HUES64 (cell line): ENCODE measurements at regions not wholly inside any gene's neighbourhood (a gene's known extent, or its start where the extent isn't known, plus 50 kb on each side); places are given as distances from the start of the nearest gene placed in this dataset.

Source experiments
- H3K27ac ChIP-seq: 2 replicates; pipeline ENCODE4 v1.7.0; 2013; ENCODE audit warnings: low read depth, low read length, inconsistent platforms
- H3K27me3 ChIP-seq: 2 replicates; pipeline ENCODE4 v1.6.1; 2013; ENCODE audit warnings: mild to moderate bottlenecking, low read length; ENCODE audit not compliant: insufficient read depth
- H3K36me3 ChIP-seq: 2 replicates; pipeline ENCODE4 v1.6.1; 2013; ENCODE audit warnings: mild to moderate bottlenecking, low read length; ENCODE audit not compliant: insufficient read depth
- H3K4me1 ChIP-seq: 2 replicates; pipeline ENCODE4 v1.6.1; 2013; ENCODE audit warnings: mild to moderate bottlenecking, low read length, moderate library complexity; ENCODE audit not compliant: insufficient read depth
- H3K4me3 ChIP-seq: 2 replicates; pipeline ENCODE4 v1.5.1; 2013; ENCODE audit warnings: mild to moderate bottlenecking, low read length, moderate library complexity
- H3K9ac ChIP-seq: 2 replicates; pipeline ENCODE4 v1.6.1; 2013; ENCODE audit warnings: mild to moderate bottlenecking, low read depth, low read length
- H3K9me3 ChIP-seq: 2 replicates; pipeline ENCODE4 v1.6.1; 2013; ENCODE audit warnings: low read depth, low read length; ENCODE audit not compliant: insufficient read depth
- WGBS: fragments of 150-250, 120-280 bp; methylation state at CpG from one replicate; pipeline ENCODE4 v1.1.7; 2013; ENCODE audit warnings: missing lambda C conversion rate; 5-methylcytosine and 5-hydroxymethylcytosine counted together

DNA sequence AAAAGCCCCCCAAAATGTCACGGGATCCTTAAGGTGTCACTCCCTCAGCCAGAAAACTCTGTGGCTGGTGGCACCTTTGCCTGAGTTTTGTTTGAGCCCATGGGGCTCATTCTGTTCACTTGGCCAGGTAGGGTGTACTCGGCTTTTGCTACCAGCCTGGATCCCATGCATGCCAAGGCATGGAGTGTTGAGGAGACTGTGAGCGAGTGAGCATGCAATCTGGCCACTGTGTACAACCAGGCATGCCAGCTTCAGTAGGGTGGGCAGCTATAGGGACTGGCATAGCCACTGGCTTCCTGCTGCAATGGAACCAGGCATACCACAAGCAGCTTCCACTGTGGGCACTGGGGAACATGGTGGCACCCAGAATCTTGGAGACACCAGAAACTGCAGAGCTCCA is 436.0 kb upstream of the GRM3 start:
- H3K27ac ChIP-seq = no peak overlapping the region
- no peaks in the 10 kb centered on the region for H3K36me3 ChIP-seq
- H3K9me3 ChIP-seq = peaks cover 6% of the 10 kb centered on the region
- no peak overlapping the region for H3K9ac ChIP-seq
- H3K27me3 ChIP-seq = no peaks in the 10 kb centered on the region
- no peaks in the 10 kb centered on the region for H3K4me1 ChIP-seq
- 93% methylated on average over 3 of the region's 3 CpGs for WGBS
- H3K4me3 ChIP-seq = no peak overlapping the region

DNA sequence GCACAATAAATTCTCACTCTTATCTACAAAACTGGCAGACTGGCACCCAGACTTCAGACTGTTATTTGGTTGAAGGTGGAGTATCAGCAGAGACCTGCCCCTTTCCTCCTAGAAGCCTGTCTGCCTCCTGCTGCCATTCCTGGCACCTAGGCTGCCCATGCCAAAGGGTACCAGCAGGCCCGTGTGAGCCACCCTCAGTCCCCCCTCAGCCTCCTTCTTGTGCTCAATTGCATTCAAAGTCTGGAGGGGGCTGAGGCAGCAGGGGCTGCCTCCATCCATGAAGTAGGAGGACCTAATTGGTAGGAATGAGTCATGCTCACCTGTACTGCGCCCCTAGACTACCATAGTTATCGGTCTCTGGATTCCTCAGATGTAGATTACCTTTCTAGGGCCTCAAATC is 440.9 kb upstream of the GRM3 start:
- Histone ChIP-seq H3K36me3 (no peaks in the 10 kb centered on the region), H3K27me3 (no peaks in the 10 kb centered on the region), H3K4me1 (no peaks in the 10 kb centered on the region), H3K4me3 (no peak overlapping the region), H3K9me3 (peaks cover 20% of the 10 kb centered on the region), H3K9ac (no peak overlapping the region), H3K27ac (no peak overlapping the region)
- WGBS = 61% methylated on average over 3 of the region's 3 CpGs

DNA sequence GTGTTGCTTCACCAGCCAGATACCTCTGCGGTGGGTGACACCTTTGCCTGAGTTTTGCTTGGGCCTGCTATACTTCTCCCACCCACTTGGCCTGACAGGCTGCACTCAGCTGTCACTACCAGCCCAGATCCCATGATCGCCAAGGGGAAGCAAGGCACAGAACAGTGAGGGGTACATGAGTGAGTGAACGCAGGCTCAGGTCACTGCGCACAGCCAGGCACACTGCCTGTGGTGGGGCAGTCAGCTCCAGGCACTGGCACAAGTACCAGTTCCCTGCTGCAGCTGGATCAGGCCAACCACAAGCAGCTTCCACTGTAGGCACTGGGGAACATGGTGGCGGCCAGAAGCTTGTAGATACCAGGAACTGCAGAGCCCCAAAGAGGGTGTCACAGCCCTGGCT is 441.9 kb upstream of the GRM3 start:
- Histone ChIP-seq H3K27ac (no peak overlapping the region), H3K4me3 (no peak overlapping the region), H3K9ac (no peak overlapping the region), H3K27me3 (no peaks in the 10 kb centered on the region), H3K9me3 (peaks cover 20% of the 10 kb centered on the region), H3K36me3 (no peaks in the 10 kb centered on the region), H3K4me1 (no peaks in the 10 kb centered on the region)
- WGBS = 94% methylated on average over 5 of the region's 5 CpGs

DNA sequence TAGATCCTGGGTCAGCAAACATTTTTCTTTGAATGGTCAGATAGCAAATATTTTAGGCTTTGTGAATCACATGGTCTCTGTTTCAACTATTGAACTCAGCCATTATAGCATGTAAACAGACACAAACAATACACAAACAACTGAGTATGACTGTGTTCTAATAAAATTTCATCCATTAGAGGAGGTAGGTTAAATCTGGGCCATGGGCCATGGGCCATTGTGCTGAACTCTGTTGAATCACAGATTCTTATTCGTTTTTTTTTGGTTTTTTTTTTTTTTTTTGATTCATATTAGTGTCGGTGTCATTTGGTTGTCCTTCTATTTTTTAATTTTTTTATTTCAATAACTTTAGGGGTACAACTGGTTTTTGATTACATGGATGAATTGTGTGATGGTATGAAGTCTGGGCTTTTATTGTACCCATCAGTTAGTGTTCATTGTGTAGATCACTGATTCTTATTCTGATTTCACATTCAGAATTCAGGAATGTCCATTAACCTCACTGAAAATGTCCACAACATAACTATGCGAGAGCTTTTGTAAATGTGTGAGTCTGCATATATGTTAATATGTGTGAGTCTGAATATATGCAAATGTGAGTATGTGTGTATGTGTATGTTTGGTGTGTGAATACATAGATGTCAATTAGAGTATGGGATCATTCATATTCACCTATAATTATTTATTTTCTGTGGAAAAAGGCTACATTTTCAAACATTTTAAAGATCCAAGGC is 443.7 kb upstream of the GRM3 start:
- Histone ChIP-seq H3K27me3 (no peaks in the 10 kb centered on the region), H3K4me1 (no peaks in the 10 kb centered on the region), H3K36me3 (no peaks in the 10 kb centered on the region), H3K27ac (no peak overlapping the region), H3K9ac (no peak overlapping the region), H3K9me3 (peaks cover 20% of the 10 kb centered on the region), H3K4me3 (no peak overlapping the region)
- WGBS = 96% methylated on average over 2 of the region's 3 CpGs

DNA sequence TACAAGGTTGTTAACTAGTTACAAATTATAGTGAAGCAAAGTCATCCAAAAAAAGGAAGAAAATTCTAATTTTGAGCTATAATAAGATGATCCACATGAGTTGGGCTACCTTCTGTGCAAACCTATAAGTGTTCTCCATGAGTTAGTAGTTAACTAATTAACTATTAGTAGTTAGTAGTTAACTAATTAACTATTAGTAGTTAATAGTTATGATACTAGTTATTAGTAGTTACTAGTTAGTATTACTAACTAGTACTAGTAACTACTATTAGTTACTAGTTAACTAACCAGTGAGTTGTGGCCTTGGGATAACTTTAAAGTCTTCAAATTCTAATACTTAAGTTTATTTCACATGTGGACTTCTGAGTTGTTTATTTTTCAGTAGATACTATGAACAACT is 453.4 kb upstream of the GRM3 start:
- Histone ChIP-seq H3K4me1 (no peaks in the 10 kb centered on the region), H3K27ac (no peak overlapping the region), H3K27me3 (no peaks in the 10 kb centered on the region)

DNA sequence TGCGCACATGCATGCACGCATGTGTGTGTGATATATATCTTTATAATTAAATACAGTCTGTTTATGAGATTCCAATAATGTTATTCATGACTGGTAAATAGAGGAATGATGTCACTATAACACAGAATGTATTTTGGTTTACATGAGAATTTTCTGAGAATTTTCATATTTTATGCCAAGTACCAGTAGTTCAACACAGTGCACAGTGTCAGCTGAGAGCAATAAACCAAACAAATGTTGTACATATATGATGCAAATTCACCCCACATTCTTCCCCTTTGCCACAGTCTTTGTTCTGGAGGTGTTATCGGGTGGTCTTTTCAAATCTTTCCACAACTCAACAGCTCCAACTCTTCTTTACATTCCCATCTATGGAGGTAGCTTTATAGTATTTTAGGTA is 462.2 kb upstream of the GRM3 start:
- WGBS = no CpG with 5 or more reads among the region's 3 CpGs

More for the DNA sequence above, 453.4 kb upstream of the GRM3 start:
- Histone ChIP-seq H3K4me3 (no peak overlapping the region), H3K36me3 (no peaks in the 10 kb centered on the region), H3K9me3 (no peaks in the 10 kb centered on the region), H3K9ac (no peak overlapping the region)

DNA sequence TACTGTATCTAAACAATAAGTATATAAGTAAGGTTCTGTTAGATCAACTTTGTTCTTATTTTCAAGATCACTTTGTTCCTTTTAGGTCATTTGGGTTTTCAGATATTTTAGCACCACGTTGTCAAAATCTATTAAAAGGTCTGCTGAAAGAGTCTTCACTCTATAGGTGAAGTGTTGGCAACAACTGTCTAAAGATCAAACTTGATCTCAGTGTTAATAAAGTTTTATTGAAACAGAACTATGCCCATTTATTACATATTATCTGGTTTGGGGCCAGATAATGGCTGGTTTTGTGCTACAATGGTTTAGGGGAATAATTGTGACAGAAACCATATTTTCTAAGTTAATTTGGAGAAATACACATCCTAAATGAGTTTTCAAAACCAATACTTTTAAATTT is 478.9 kb upstream of the GRM3 start:
- 92% methylated on average over 1 of the region's 1 CpG for WGBS
- Histone ChIP-seq H3K27ac (no peak overlapping the region), H3K9me3 (no peaks in the 10 kb centered on the region), H3K36me3 (no peaks in the 10 kb centered on the region), H3K27me3 (no peaks in the 10 kb centered on the region), H3K4me1 (no peaks in the 10 kb centered on the region), H3K9ac (no peak overlapping the region), H3K4me3 (no peak overlapping the region)

More for the DNA sequence above, 462.2 kb upstream of the GRM3 start:
- Histone ChIP-seq H3K27me3 (no peaks in the 10 kb centered on the region), H3K36me3 (no peaks in the 10 kb centered on the region), H3K4me1 (no peaks in the 10 kb centered on the region), H3K27ac (no peak overlapping the region), H3K9ac (no peak overlapping the region), H3K9me3 (no peaks in the 10 kb centered on the region), H3K4me3 (no peak overlapping the region)

DNA sequence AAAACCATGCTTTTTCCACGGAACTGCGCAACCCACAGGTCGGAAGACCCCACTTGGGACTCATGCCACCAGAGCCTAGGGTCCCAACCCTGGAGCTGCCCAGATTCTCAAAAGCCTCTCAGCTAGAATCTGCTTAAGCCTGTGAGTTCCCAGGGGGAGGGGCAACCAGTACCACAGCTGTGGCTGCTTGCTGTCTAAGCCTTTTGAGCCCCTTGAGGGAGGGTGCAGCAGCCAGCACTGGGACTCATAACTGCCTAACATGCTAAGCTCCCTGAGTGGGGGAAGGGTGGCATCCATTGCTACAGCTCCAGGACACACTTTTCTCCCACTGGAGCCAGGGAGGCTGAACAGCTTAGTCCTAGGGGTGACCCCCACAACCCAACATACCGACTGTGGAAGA is 485.6 kb upstream of the GRM3 start:
- no peak overlapping the region for H3K27ac ChIP-seq

DNA sequence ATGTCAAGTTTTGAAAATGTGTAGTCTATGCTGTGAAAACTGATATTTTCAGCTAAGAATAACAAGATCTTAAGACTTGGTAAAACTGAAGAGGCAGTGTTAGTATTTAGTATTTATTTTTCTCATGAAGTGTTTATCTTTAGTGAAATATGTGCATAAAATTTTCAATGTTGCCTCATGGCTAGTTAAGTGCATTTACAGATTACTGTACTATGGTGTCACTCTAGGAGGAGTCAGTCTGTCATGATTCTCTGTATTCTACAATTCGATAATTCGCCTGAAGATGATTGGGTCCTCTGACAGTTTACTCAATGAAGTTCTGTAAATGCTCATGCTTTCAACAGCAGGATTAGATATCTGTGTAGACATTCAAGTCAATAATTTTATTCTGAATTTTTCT is 488.1 kb upstream of the GRM3 start:
- H3K9ac ChIP-seq = no peak overlapping the region
- no peaks in the 10 kb centered on the region for H3K9me3 ChIP-seq
- H3K4me3 ChIP-seq = no peak overlapping the region
- 100% methylated on average over 2 of the region's 2 CpGs for WGBS
- no peaks in the 10 kb centered on the region for H3K27me3 ChIP-seq
- no peaks in the 10 kb centered on the region for H3K4me1 ChIP-seq
- no peak overlapping the region for H3K27ac ChIP-seq
- H3K36me3 ChIP-seq = no peaks in the 10 kb centered on the region

More for the DNA sequence above, 485.6 kb upstream of the GRM3 start:
- H3K36me3 ChIP-seq = no peaks in the 10 kb centered on the region
- no peaks in the 10 kb centered on the region for H3K4me1 ChIP-seq
- H3K9me3 ChIP-seq = no peaks in the 10 kb centered on the region
- H3K9ac ChIP-seq = no peak overlapping the region
- no peak overlapping the region for H3K4me3 ChIP-seq
- 95% methylated on average over 4 of the region's 4 CpGs for WGBS
- H3K27me3 ChIP-seq = no peaks in the 10 kb centered on the region

DNA sequence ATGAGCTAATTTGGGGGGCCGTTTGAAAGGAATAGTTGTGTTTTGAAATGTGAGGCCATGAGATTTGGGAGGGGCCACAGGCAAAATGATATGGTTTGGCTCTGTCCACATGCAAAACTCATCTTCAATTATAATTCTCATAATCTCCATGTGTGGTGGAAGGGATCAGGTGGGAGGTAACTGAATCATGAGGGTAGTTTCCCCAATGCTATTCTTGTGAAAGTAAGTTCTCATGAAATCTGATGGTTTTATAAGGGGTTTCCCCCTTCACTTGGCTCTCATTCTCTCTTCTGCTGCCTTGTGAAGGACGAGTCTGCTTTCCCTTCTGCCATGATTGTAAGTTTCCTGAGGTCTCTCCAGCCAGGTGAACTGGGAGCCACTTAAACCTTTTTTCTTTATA is 490.8 kb upstream of the GRM3 start:
- 86% methylated on average over 2 of the region's 2 CpGs for WGBS
- no peaks in the 10 kb centered on the region for H3K9me3 ChIP-seq
- H3K27ac ChIP-seq = no peak overlapping the region
- no peaks in the 10 kb centered on the region for H3K36me3 ChIP-seq
- H3K4me1 ChIP-seq = no peaks in the 10 kb centered on the region
- H3K27me3 ChIP-seq = no peaks in the 10 kb centered on the region
- H3K4me3 ChIP-seq = no peak overlapping the region
- H3K9ac ChIP-seq = no peak overlapping the region

DNA sequence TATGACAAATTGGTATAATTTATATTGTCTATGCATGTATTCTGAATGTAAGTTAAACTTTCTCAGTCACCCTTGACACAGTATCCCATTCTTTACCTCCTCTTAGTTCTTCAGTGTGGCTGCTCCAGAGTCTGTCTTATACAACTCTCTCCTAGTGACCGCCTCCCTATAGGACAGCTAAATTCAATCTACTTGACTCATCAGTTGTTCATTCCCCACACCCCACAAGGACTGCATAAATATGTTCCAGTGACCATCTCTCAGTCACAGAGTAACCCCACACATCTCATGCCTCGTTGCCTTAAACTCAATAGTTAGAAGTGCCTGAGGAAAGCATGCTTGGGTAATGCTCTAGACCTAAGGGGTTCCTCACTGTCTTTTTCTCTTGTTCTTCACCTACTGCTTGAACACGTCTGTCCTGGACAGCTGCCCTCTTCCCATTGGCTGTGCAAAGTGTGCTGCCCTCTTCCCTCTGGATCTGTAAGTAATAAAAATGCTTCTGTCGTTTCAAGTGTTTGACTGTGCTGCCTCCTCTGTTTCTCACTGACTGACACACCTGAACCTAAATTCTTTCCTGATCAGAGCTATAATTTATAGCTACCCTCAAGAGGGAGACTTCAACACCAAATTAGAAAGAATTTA is 494.6 kb upstream of the GRM3 start:
- Histone ChIP-seq H3K9ac (no peak overlapping the region), H3K36me3 (no peaks in the 10 kb centered on the region), H3K27ac (no peak overlapping the region), H3K9me3 (no peaks in the 10 kb centered on the region), H3K4me3 (no peak overlapping the region), H3K4me1 (no peaks in the 10 kb centered on the region), H3K27me3 (no peaks in the 10 kb centered on the region)
- WGBS = 83% methylated on average over 4 of the region's 4 CpGs
